KOPT-K1 (cell line): ENCODE measurements at regions not wholly inside any gene's neighbourhood (a gene's known extent, or its start where the extent isn't known, plus 50 kb on each side); places are given as distances from the start of the nearest gene placed in this dataset.
"Not testable (repeated sequence)": the region's sequence is repeated elsewhere in the genome, so short reads cannot be mapped to it uniquely, and the experiment has no call there.

Experiments
- H3K27ac ChIP-seq: fragments of 200-600 bp; sonication (generic); 2 replicates; pipeline ENCODE4 v1.5.1; 2016; ENCODE audit warnings: antibody characterized with exemption, mild to moderate bottlenecking, low read depth, low read length; ENCODE audit not compliant: poor library complexity, severe bottlenecking
- H3K36me3 ChIP-seq: fragments of 200-600 bp; sonication (generic); 2 replicates; pipeline ENCODE4 v1.5.1; 2017; ENCODE audit warnings: antibody characterized with exemption, mild to moderate bottlenecking, low read length, moderate library complexity; ENCODE audit not compliant: insufficient read depth
- H3K9me3 ChIP-seq: fragments of 200-600 bp; sonication (generic); 2 replicates; pipeline ENCODE4 v1.5.1; 2017; ENCODE audit warnings: antibody characterized with exemption, low read length, mild to moderate bottlenecking; ENCODE audit not compliant: insufficient read depth, poor library complexity, severe bottlenecking

DNA sequence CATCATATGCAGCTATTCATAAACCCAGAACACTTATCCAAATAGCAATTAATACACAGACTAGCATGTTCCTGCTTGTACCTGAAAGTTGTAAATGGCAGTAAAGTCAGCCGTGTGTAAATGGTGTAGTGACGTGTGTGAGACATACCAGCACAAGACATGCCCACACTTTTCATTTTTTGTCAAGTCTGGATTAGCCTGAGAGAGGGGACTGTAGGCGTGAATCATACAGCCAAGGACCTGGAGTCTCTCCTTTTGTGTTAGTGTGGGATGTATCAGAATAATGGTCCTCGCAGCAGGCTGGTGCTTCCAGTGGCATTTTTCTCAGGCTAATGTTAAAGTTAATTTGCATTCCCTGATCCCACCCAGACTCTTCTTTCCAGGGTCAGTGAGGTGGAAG is 116.8 kb upstream of the BMAL1 start:
- no peaks in the 10 kb centered on the region for H3K9me3 ChIP-seq
- no peaks in the 10 kb centered on the region for H3K36me3 ChIP-seq
- no peak overlapping the region for H3K27ac ChIP-seq

DNA sequence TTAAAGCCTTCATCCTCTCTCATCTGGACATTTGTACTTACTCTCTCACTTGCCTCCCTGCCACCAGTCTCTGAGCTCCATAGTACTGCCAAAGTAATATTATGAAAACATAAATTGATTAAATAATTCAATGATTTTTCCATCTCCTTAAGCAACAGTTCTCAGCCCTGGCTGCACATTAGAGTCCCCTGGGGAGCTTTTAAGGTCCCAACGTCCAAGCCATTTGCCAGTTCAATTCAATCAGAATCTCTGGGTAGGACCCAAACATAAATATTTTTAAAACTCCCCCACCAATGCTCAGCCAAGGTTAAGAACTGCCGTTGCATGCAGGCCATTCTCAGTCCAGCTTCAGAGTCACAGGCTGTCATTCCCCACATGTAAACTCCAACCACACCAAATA is 114.4 kb upstream of the BMAL1 start:
- Histone ChIP-seq H3K36me3 (no peaks in the 10 kb centered on the region), H3K9me3 (no peaks in the 10 kb centered on the region), H3K27ac (no peak overlapping the region)

- H3K36me3 ChIP-seq = no peaks in the 10 kb centered on the region
- no peak overlapping the region for H3K27ac ChIP-seq
- H3K9me3 ChIP-seq = no peaks in the 10 kb centered on the region
These were observed 111.6 kb upstream of the BMAL1 start for GRCh38 chr11:13166036-13166435.

GRCh38 chr11:13168271-13168670 is 109.3 kb upstream of the BMAL1 start:
- Histone ChIP-seq H3K27ac (no peak overlapping the region), H3K9me3 (no peaks in the 10 kb centered on the region)

DNA sequence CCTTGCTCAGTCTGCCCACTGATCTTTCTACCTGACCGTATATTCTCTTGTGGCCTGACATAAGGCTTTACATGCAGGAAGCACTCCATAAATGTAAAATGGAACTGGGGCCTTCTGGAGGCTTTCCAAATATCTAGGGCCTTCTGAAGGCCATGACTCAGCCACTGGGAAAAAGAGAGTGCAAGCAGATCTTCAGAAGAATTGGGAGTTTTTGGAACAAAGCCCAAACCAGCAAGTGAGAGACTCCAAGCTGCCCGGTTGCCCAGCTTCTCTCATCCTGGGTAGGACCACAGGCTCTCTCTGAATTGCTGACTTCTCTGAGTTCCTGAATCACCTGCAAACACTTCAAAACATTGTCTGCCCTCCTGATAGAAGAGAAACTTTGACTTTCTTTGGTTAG is 107.9 kb upstream of the BMAL1 start:
- H3K27ac ChIP-seq = no peak overlapping the region
- no peaks in the 10 kb centered on the region for H3K9me3 ChIP-seq
- no peaks in the 10 kb centered on the region for H3K36me3 ChIP-seq

More at GRCh38 chr11:13168271-13168670, 109.3 kb upstream of the BMAL1 start:
- H3K36me3 ChIP-seq = no peaks in the 10 kb centered on the region

- Histone ChIP-seq H3K9me3 (no peaks in the 10 kb centered on the region), H3K27ac (no peak overlapping the region), H3K36me3 (no peaks in the 10 kb centered on the region)
These were observed 103.5 kb upstream of the BMAL1 start for GRCh38 chr11:13174090-13174489.

- Histone ChIP-seq H3K36me3 (no peaks in the 10 kb centered on the region), H3K27ac (no peak overlapping the region), H3K9me3 (peaks cover 15% of the 10 kb centered on the region)
These were observed 94.3 kb upstream of the BMAL1 start for GRCh38 chr11:13183094-13183825.

DNA sequence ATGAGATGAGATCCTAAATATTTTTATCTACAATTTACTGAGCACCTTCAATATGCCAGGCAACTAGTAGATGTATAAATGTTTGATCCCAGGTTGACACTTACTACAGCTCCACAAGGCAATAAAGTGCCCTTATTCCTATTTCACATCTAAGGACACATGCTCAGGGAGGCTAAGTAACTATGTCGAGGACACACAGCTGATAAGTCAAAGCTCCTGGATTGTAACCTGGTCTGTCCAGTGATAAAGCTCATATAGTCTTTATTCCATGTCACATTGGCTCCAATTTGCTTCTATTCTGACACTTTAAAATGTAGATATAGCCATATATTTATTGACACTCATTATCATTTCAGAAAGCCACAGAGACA is 93.8 kb upstream of the BMAL1 start:
- Histone ChIP-seq H3K9me3 (peaks cover 20% of the 10 kb centered on the region), H3K27ac (no peak overlapping the region), H3K36me3 (no peaks in the 10 kb centered on the region)

GRCh38 chr11:13184295-13184794 is 93.2 kb upstream of the BMAL1 start:
- no peak overlapping the region for H3K27ac ChIP-seq
- no peaks in the 10 kb centered on the region for H3K36me3 ChIP-seq
- peaks cover 21% of the 10 kb centered on the region for H3K9me3 ChIP-seq

DNA sequence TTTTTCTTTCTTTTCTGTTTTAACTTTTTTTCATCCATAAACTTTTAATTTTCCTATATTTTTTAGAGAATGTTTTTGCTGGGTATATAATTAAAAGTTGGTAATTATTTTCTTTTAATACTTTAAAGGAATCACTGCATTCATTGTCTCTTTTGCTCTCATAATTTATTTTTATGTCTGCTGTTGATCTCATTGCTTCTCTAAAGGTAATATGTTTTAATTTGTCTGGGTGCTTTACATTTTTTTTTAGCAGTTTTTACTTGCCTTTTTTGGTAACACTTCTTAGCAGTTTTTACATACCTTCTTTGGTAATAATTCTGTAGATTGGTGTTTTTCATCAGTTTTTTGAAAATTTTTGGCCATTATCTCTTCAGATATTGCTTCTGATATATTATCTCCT is 89.4 kb upstream of the BMAL1 start:
- H3K36me3 ChIP-seq = no peaks in the 10 kb centered on the region
- peaks cover 21% of the 10 kb centered on the region for H3K9me3 ChIP-seq
- H3K27ac ChIP-seq = no peak overlapping the region

DNA sequence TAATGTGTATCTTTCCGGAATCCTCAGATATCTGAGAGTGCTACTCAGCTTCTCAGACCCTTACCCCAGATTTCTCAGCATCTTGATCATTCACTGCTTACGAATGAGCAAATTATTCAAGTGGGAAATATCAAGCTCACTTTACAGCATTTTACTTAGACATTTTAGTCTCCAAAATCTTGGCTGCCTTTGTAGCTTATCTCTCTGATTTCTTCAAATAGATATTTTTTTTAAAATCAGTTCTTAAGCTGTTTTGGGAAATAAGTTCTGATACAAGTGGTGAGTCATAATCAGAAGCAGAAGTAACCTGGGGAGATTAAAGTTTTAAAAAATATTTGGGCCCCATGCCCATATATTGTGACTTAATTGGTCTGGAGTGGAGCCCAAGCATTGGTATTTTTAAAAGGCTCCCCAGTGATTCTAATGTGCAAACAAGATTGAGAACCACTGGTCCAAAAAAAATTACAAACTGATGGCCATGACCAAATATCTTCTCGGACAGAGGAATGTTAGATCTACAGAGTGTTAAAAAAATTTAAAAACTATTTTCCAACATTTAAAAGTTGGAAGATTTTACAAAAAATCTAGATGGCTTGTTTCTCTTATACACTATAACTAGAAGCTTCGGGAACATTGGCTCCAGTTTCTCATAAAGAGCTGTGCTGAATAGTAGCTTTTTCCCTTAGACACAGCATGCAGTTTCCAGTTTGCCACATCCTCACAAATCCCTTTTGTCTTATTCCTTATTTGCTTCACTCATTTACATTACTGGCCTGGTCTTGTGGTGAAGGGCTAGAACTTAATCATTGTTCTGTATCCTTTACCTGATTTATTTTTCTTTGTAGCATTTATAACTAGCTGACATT is 87.8 kb upstream of the BMAL1 start:
- Histone ChIP-seq H3K36me3 (no peaks in the 10 kb centered on the region), H3K9me3 (peaks cover 21% of the 10 kb centered on the region), H3K27ac (no peak overlapping the region)

- Histone ChIP-seq H3K36me3 (no peaks in the 10 kb centered on the region), H3K9me3 (peaks cover 24% of the 10 kb centered on the region), H3K27ac (no peak overlapping the region)
These were observed 84.0 kb upstream of the BMAL1 start for GRCh38 chr11:13193613-13194012.

DNA sequence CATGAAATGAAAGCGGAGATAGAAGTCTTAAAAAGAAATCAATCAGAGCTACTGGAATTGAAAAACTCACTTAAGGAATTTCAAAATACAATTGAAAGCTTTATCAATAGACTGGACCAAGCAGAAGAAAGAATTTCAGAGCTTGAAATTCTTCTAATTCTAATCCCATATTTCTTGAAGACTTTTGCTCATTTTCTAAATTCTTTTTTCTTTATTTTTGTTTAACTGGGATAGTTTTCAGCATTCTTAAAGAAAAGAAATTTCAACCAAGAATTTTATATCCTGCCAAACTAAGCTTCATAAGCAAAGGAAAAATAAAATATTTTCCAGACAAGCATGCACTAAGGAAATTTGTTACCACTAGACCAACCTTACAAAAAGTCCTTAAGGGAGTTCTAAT is 80.2 kb upstream of the BMAL1 start:
- not testable (repeated sequence) for H3K36me3 ChIP-seq, H3K27ac ChIP-seq
- H3K9me3 ChIP-seq = peaks cover 43% of the 10 kb centered on the region

GRCh38 chr11:13205486-13205885 is 72.1 kb upstream of the BMAL1 start:
- Histone ChIP-seq H3K9me3 (peaks cover 7% of the 10 kb centered on the region), H3K36me3 (no peaks in the 10 kb centered on the region), H3K27ac (no peak overlapping the region)

- Histone ChIP-seq H3K36me3 (no peaks in the 10 kb centered on the region), H3K27ac (no peak overlapping the region)
These were observed 71.4 kb upstream of the BMAL1 start for GRCh38 chr11:13206086-13206640.

More at GRCh38 chr11:13206086-13206640, 71.4 kb upstream of the BMAL1 start:
- peaks cover 2% of the 10 kb centered on the region for H3K9me3 ChIP-seq
